CD1c-positive myeloid dendritic cell (primary cell): ENCODE measurements at regions not wholly inside any gene's neighbourhood (a gene's known extent, or its start where the extent isn't known, plus 50 kb on each side); places are given as distances from the start of the nearest gene placed in this dataset.

ENCODE experiments used
- DNase-seq: peaks from one replicate; pipeline ENCODE4 v3.0.0-alpha.2; 2016; ENCODE audit errors: extremely low spot score

GRCh38 chr5:39517800-39518199, 93.0 kb upstream of the DAB2 start:
- no peak for DNase-seq

GRCh38 chr5:39515881-39516280, 91.1 kb upstream of the DAB2 start:
- DNase-seq: peak; percentile 19

GRCh38 chr5:39513236-39513635, 88.5 kb upstream of the DAB2 start:
- peak; percentile 45 for DNase-seq

GRCh38 chr5:39506211-39506610, 81.4 kb upstream of the DAB2 start:
- no peak for DNase-seq

GRCh38 chr5:39505791-39506190, 81.0 kb upstream of the DAB2 start:
- DNase-seq: no peak

- no peak for DNase-seq
Measured at GRCh38 chr5:39505363-39505762, 80.6 kb upstream of the DAB2 start.

- DNase-seq: peak; percentile 35
Measured at GRCh38 chr5:39503155-39503554, 78.4 kb upstream of the DAB2 start.

- no peak for DNase-seq
Measured at GRCh38 chr5:39502704-39503103, 77.9 kb upstream of the DAB2 start.

GRCh38 chr5:39501397-39501796, 76.6 kb upstream of the DAB2 start:
- DNase-seq: no peak

GRCh38 chr5:39500551-39501175, 75.9 kb upstream of the DAB2 start:
- DNase-seq: no peak

- peak; percentile 54 for DNase-seq
Measured at GRCh38 chr5:39498278-39498952, 73.6 kb upstream of the DAB2 start.

GRCh38 chr5:39497322-39497721, 72.5 kb upstream of the DAB2 start:
- no peak for DNase-seq

- no peak for DNase-seq
Measured at GRCh38 chr5:39495227-39495626, 70.4 kb upstream of the DAB2 start.

GRCh38 chr5:39494534-39494933, 69.8 kb upstream of the DAB2 start:
- no peak for DNase-seq

GRCh38 chr5:39494107-39494510, 69.3 kb upstream of the DAB2 start:
- no peak for DNase-seq

GRCh38 chr5:39491210-39491609, 66.4 kb upstream of the DAB2 start:
- DNase-seq: no peak

GRCh38 chr5:39489263-39489662, 64.5 kb upstream of the DAB2 start:
- no peak for DNase-seq

- DNase-seq: no peak
Measured at GRCh38 chr5:39486790-39487189, 62.0 kb upstream of the DAB2 start.

GRCh38 chr5:39486361-39486760, 61.6 kb upstream of the DAB2 start:
- no peak for DNase-seq

GRCh38 chr5:39485079-39485478, 60.3 kb upstream of the DAB2 start:
- DNase-seq: no peak

- no peak for DNase-seq
Measured at GRCh38 chr5:39484673-39485072, 59.9 kb upstream of the DAB2 start.

GRCh38 chr5:39482098-39482497, 57.3 kb upstream of the DAB2 start:
- no peak for DNase-seq

GRCh38 chr5:39479537-39479936, 54.8 kb upstream of the DAB2 start:
- no peak for DNase-seq

GRCh38 chr5:39478863-39479262, 54.1 kb upstream of the DAB2 start:
- no peak for DNase-seq
